H9 (cell line): ENCODE measurements at regions not wholly inside any gene's neighbourhood (a gene's known extent, or its start where the extent isn't known, plus 50 kb on each side); places are given as distances from the start of the nearest gene placed in this dataset.

Source experiments
- DNase-seq: peaks from one replicate; pipeline ENCODE4 v3.0.0-alpha.2; 2017
- H2AFZ ChIP-seq: one replicate; pipeline ENCODE4 v1.6.1; 2013; ENCODE audit warnings: mild to moderate bottlenecking, low read length, control low read depth, moderate library complexity
- H2AK5ac ChIP-seq: 2 replicates; pipeline ENCODE4 v1.6.1; 2013; ENCODE audit warnings: low read length, control low read depth, mixed read lengths; ENCODE audit not compliant: insufficient read length
- H2BK120ac ChIP-seq: one replicate; pipeline ENCODE4 v1.6.1; 2013; ENCODE audit warnings: low read depth, mild to moderate bottlenecking, low read length, control low read depth, inconsistent platforms; ENCODE audit not compliant: poor library complexity, severe bottlenecking
- H2BK12ac ChIP-seq: 2 replicates; pipeline ENCODE4 v1.6.1; 2013; ENCODE audit warnings: low read length, control low read depth, mixed read lengths, low read depth; ENCODE audit not compliant: insufficient read length
- H2BK15ac ChIP-seq: 2 replicates; pipeline ENCODE4 v1.6.1; 2013; ENCODE audit warnings: low read depth, low read length, control low read depth
- H2BK20ac ChIP-seq: one replicate; pipeline ENCODE4 v1.6.1; 2013; ENCODE audit warnings: low read depth, mild to moderate bottlenecking, low read length, control low read depth, inconsistent platforms; ENCODE audit not compliant: poor library complexity, severe bottlenecking
- H2BK5ac ChIP-seq: 2 replicates; pipeline ENCODE4 v1.6.1; 2013; ENCODE audit warnings: low read length, control low read depth, mixed read lengths; ENCODE audit not compliant: insufficient read length
- H3K14ac ChIP-seq: 2 replicates; pipeline ENCODE4 v1.6.1; 2013; ENCODE audit warnings: low read length, control low read depth; ENCODE audit not compliant: insufficient read depth
- H3K18ac ChIP-seq: 2 replicates; pipeline ENCODE4 v1.6.1; 2013; ENCODE audit warnings: low read depth, mild to moderate bottlenecking, mixed read lengths, low read length, control low read depth; ENCODE audit not compliant: insufficient read length
- H3K23ac ChIP-seq: 2 replicates; pipeline ENCODE4 v1.6.1; 2013; ENCODE audit warnings: low read length, control low read depth, mixed read lengths, low read depth; ENCODE audit not compliant: insufficient read length
- H3K23me2 ChIP-seq: 2 replicates; pipeline ENCODE4 v1.6.1; 2013; ENCODE audit warnings: low read depth, mild to moderate bottlenecking, mixed read lengths, low read length, control low read depth; ENCODE audit not compliant: insufficient read length, poor library complexity, severe bottlenecking
- H3K27ac ChIP-seq: 2 replicates; pipeline ENCODE4 v1.5.1; 2013; ENCODE audit warnings: low read length, control low read depth, mixed read lengths, low read depth; ENCODE audit not compliant: insufficient read length
- H3K27me3 ChIP-seq: 2 replicates; pipeline ENCODE4 v1.6.1; 2013; ENCODE audit warnings: low read length, control low read depth, inconsistent platforms; ENCODE audit not compliant: insufficient read depth
- H3K4ac ChIP-seq: 2 replicates; pipeline ENCODE4 v1.6.1; 2013; ENCODE audit warnings: low read depth, mild to moderate bottlenecking, control low read depth, inconsistent platforms, low read length, moderate library complexity
- H3K4me1 ChIP-seq: 2 replicates; pipeline ENCODE4 v1.6.1; 2013; ENCODE audit warnings: low read length, control low read depth, inconsistent platforms; ENCODE audit not compliant: insufficient read depth
- H3K4me2 ChIP-seq: 2 replicates; pipeline ENCODE4 v1.6.1; 2013; ENCODE audit warnings: low read length, control low read depth, mixed read lengths; ENCODE audit not compliant: insufficient read length, insufficient read depth
- H3K56ac ChIP-seq: 2 replicates; pipeline ENCODE4 v1.6.1; 2013; ENCODE audit warnings: low read depth, mild to moderate bottlenecking, mixed read lengths, low read length, control low read depth; ENCODE audit not compliant: insufficient read length
- H3K79me1 ChIP-seq: 2 replicates; pipeline ENCODE4 v1.6.1; 2013; ENCODE audit warnings: low read depth, mild to moderate bottlenecking, moderate library complexity, low read length, control low read depth, inconsistent platforms; ENCODE audit not compliant: insufficient read depth, poor library complexity, severe bottlenecking
- H3K79me2 ChIP-seq: 2 replicates; pipeline ENCODE4 v1.6.1; 2013; ENCODE audit warnings: low read length, control low read depth, inconsistent platforms; ENCODE audit not compliant: insufficient read depth
- H3K9ac ChIP-seq: 2 replicates; pipeline ENCODE4 v1.6.1; 2013; ENCODE audit warnings: low read length, control low read depth, mixed read lengths; ENCODE audit not compliant: insufficient read length; ENCODE audit errors: extremely low read depth
- H3K9me3 ChIP-seq: one replicate; pipeline ENCODE4 v1.6.1; 2013; ENCODE audit warnings: low read depth, low read length, inconsistent platforms; ENCODE audit not compliant: control insufficient read depth
- H3T11ph ChIP-seq: one replicate; pipeline ENCODE4 v1.6.1; 2013; ENCODE audit warnings: mild to moderate bottlenecking, low read length, control low read depth, inconsistent platforms
- H4K20me1 ChIP-seq: one replicate; pipeline ENCODE4 v1.6.1; 2013; ENCODE audit not compliant: control insufficient read depth, insufficient read length, insufficient read depth
- H4K5ac ChIP-seq: 2 replicates; pipeline ENCODE4 v1.6.1; 2013; ENCODE audit warnings: low read depth, mild to moderate bottlenecking, mixed read lengths, low read length, control low read depth; ENCODE audit not compliant: insufficient read length
- H4K8ac ChIP-seq: replicated peaks from 2 replicates; pipeline ENCODE4 v1.6.1; 2013; ENCODE audit warnings: low read length, control low read depth, mixed read lengths, low read depth; ENCODE audit not compliant: insufficient read length
- H4K91ac ChIP-seq: 2 replicates; pipeline ENCODE4 v1.6.1; 2013; ENCODE audit warnings: low read depth, mild to moderate bottlenecking, moderate library complexity, mixed read lengths, low read length, control low read depth; ENCODE audit not compliant: insufficient read length
- H3K27ac Mint-ChIP-seq, 3 experiments: 2 replicates in 2 of 3; 3 replicates in 1 of 3; pipeline ENCODE4 v1.8.0; 2020 to 2021; ENCODE audit warnings: mixed read lengths in 3 of 3, mild to moderate bottlenecking in 1 of 3, moderate library complexity in 1 of 3
- H3K27me3 Mint-ChIP-seq: 2 replicates; pipeline ENCODE4 v1.8.0; 2021; ENCODE audit warnings: low read depth, mild to moderate bottlenecking, moderate library complexity, mixed read lengths
- H3K36me3 Mint-ChIP-seq, 3 experiments: 2 replicates in 2 of 3; 3 replicates in 1 of 3; pipeline ENCODE4 v1.8.0; 2020 to 2021; ENCODE audit warnings: low read depth in 3 of 3, mixed read lengths in 3 of 3; ENCODE audit not compliant: insufficient read depth in 1 of 3
- H3K4me1 Mint-ChIP-seq, 2 experiments: 2 replicates each; pipeline ENCODE4 v1.8.0; 2020; ENCODE audit warnings: mixed read lengths in 2 of 2
- H3K4me3 Mint-ChIP-seq, 2 experiments: 2 replicates in 1 of 2; 3 replicates in 1 of 2; pipeline ENCODE4 v1.8.0; 2020 to 2021; ENCODE audit warnings: mild to moderate bottlenecking in 2 of 2, mixed read lengths in 2 of 2, moderate library complexity in 1 of 2
- H3K9me3 Mint-ChIP-seq, 2 experiments: 2 replicates in 1 of 2; 3 replicates in 1 of 2; pipeline ENCODE4 v1.8.0; 2020; ENCODE audit warnings: mild to moderate bottlenecking in 2 of 2, mixed read lengths in 2 of 2, moderate library complexity in 1 of 2
- CTCF ChIP-seq: fragments of 200-600 bp; sonication (generic); conservative IDR thresholded peaks from 3 replicates; pipeline ENCODE4 v1.8.0; 2021; ENCODE audit warnings: antibody characterized with exemption, mild to moderate bottlenecking
- WGBS: extraction: QIAGEN DNeasy Blood & Tissue Kit; methylation state at CpG from one replicate; pipeline ENCODE4 v1.1.7; 2013; ENCODE audit warnings: missing lambda C conversion rate, low lambda C conversion rate, mixed read lengths; ENCODE audit not compliant: insufficient read length; ENCODE audit errors: extremely low coverage; 5-methylcytosine and 5-hydroxymethylcytosine counted together

DNA sequence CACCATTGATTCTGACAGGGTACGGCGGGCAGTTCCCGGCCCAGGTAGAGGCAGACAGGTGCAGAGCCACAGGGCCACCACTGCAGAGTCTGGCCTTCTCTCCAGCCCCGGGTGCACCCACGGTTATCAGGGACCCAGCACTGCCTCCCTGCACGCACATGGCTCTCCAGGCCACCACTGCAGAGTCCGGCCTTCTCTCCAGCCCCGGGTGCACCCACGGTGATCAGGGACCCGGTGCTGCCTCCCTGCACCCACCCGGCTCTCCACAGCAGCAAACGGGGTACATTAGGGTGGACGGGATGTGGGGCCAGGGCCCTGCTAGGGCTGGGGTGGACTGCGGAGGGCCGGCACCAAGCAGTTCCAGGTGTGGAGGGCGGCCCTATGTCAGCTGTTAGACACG lies 272.9 kb downstream of the BRD1 start:
- Histone ChIP-seq H3K4me1 (no peaks in the 10 kb centered on the region), H4K5ac (no peak overlapping the region), H3T11ph (no peak overlapping the region), H3K14ac (no peak overlapping the region), H3K23me2 (no peaks in the 10 kb centered on the region), H3K79me1 (no peaks in the 10 kb centered on the region), H2BK15ac (no peak overlapping the region), H2AFZ (no peak overlapping the region), H2BK120ac (no peak overlapping the region), H3K79me2 (no peaks in the 10 kb centered on the region), H3K4me2 (no peak overlapping the region), H3K56ac (no peak overlapping the region), H2BK5ac (no peak overlapping the region), H2AK5ac (no peak overlapping the region), H3K9me3 (peaks cover 8% of the 10 kb centered on the region), H3K27me3 (no peaks in the 10 kb centered on the region), H3K9ac (no peak overlapping the region), H3K23ac (no peak overlapping the region), H2BK20ac (no peak overlapping the region), H4K20me1 (no peaks in the 10 kb centered on the region), H3K27ac (no peak overlapping the region), H2BK12ac (no peak overlapping the region), H4K8ac (no peak overlapping the region), H4K91ac (no peak overlapping the region), H3K18ac (no peak overlapping the region), H3K4ac (no peak overlapping the region)
- Mint-ChIP-seq H3K4me3 (no peak overlapping the region), H3K4me1 (peaks cover 5 to 7% of the 10 kb centered on the region in 2 experiments), H3K36me3 (peaks cover 9 to 12% (median 10%) of the 10 kb centered on the region in 3 experiments), H3K27me3 (peaks cover 6% of the 10 kb centered on the region), H3K9me3 (peaks cover 12 to 14% of the 10 kb centered on the region in 2 experiments), H3K27ac (no peak overlapping the region)
- no CpG with 5 or more reads among the region's 17 CpGs for WGBS
- no peak for TF ChIP-seq CTCF
- peak; percentile 18 for DNase-seq
